ENCODE measurements at regions not wholly inside any gene's neighbourhood (a gene's known extent, or its start where the extent isn't known, plus 50 kb on each side); places are given as distances from the start of the nearest gene placed in this dataset.

GRCh38 chr2:195022508-195022830 is 634.6 kb upstream of the SLC39A10 start:
- no peaks in the 10 kb centered on the region for H3K79me1 ChIP-seq (ENCODE audit: low read depth, low read length)
- no peaks in the 10 kb centered on the region for H3K23me2 ChIP-seq (ENCODE audit: low read depth, low read length)
- no peak overlapping the region for H4K8ac ChIP-seq (ENCODE audit: extremely low read depth, insufficient read depth, low read length)
- H2BK12ac ChIP-seq (ENCODE audit: low read depth, low read length): no peak overlapping the region
- no peak overlapping the region for H2BK120ac ChIP-seq (replicated peaks; ENCODE audit: low read depth, low read length)
- H3K14ac ChIP-seq (ENCODE audit: insufficient read length): no peak overlapping the region
- H2BK5ac ChIP-seq (ENCODE audit: low read depth, low read length): no peak overlapping the region
- H3K27me3 ChIP-seq (replicated peaks in 1 of 4; ENCODE audit: control insufficient read depth in 3 of 4, extremely low read depth in 1 of 4, insufficient read depth in 3 of 4, low read length in 3 of 4): no peaks in the 10 kb centered on the region
- no peaks in the 10 kb centered on the region for H3K4me1 ChIP-seq (replicated peaks in 1 of 4; ENCODE audit: control insufficient read depth in 3 of 4, insufficient read depth in 4 of 4, low read length in 3 of 4)
- no peak overlapping the region for H3K56ac ChIP-seq (replicated peaks; ENCODE audit: insufficient read length, low read depth, low read length)
- no peak overlapping the region for H2AFZ ChIP-seq (ENCODE audit: low read length)
- ChIA-PET POLR2A (ENCODE audit: partially characterized antibody) (no interaction called here), CTCF (ENCODE audit: partially characterized antibody) (no interaction called here)
- H2BK15ac ChIP-seq (ENCODE audit: low read length): no peak overlapping the region
- TF ChIP-seq YY1 (IDR thresholded peaks at IDR 0.05; ENCODE audit: low read depth, low read length) (no peak), KDM1A (IDR thresholded peaks at IDR 0.05; ENCODE audit: borderline replicate concordance, low read length) (no peak), FOSL1 (IDR thresholded peaks at IDR 0.05; ENCODE audit: insufficient read depth, low read depth, low read length) (no peak), GTF2F1 (IDR thresholded peaks at IDR 0.05; ENCODE audit: borderline replicate concordance, low read depth, low read length) (no peak), CHD1 (IDR thresholded peaks at IDR 0.05; ENCODE audit: low read depth, low read length) (no peak), CBX5 (IDR thresholded peaks at IDR 0.05; ENCODE audit: low read depth, low read length) (no peak), KDM5A (IDR thresholded peaks at IDR 0.05; ENCODE audit: low read length) (no peak), EZH2 (IDR thresholded peaks at IDR 0.05; ENCODE audit: low read depth, low read length, severe bottlenecking) (no peak), SIX5 (IDR thresholded peaks at IDR 0.05; ENCODE audit: low read depth, low read length) (no peak), RXRA (IDR thresholded peaks at IDR 0.05; ENCODE audit: insufficient read depth, low read depth, low read length) (no peak), USF2 (IDR thresholded peaks at IDR 0.05; ENCODE audit: low read length) (no peak)
- H4K5ac ChIP-seq (ENCODE audit: insufficient read length, low read depth, low read length): no peak overlapping the region
- H3K9me3 ChIP-seq (ENCODE audit: insufficient read depth in 2 of 2, low read depth in 1 of 2, low read length in 1 of 2): no peaks in the 10 kb centered on the region
- H3K79me2 ChIP-seq (ENCODE audit: control insufficient read depth in 1 of 2, insufficient read depth in 2 of 2, low read length in 2 of 2): no peaks in the 10 kb centered on the region
- no peaks in the 10 kb centered on the region for H3K36me3 ChIP-seq (ENCODE audit: control insufficient read depth in 2 of 4, insufficient read depth in 4 of 4, low read length in 3 of 4)
- FAIRE-seq (no peak), DNase-seq (ENCODE audit: low read depth in 1 of 2, low spot score in 2 of 2) (no peak)
- H2AK5ac ChIP-seq (ENCODE audit: low read depth, low read length): no peak overlapping the region
- H3K9ac ChIP-seq (replicated peaks in 1 of 4; ENCODE audit: extremely low read depth in 1 of 4, low read depth in 3 of 4, low read length in 3 of 4): no peak overlapping the region
- H3K18ac ChIP-seq (ENCODE audit: extremely low read depth, low read length): no peak overlapping the region
- no peak overlapping the region for H3K23ac ChIP-seq (ENCODE audit: insufficient read length)
- no peak overlapping the region for H3K4ac ChIP-seq (replicated peaks; ENCODE audit: insufficient read length, low read depth, low read length)
- H4K91ac ChIP-seq (replicated peaks; ENCODE audit: insufficient read length, low read length): no peak overlapping the region
- no peak overlapping the region for H3K27ac ChIP-seq (ENCODE audit: low read depth, low read length)
- H3K4me2 ChIP-seq (ENCODE audit: insufficient read depth in 1 of 2, low read depth in 2 of 2, low read length in 2 of 2): no peak overlapping the region
- WGBS, 2 experiments (ENCODE audit: extremely low coverage in 1 of 2, insufficient coverage in 1 of 2, insufficient read length in 1 of 2, insufficient replicate concordance in 2 of 2, low coverage in 1 of 2, low lambda C conversion rate in 2 of 2, missing lambda C conversion rate in 1 of 2): 81% methylated on average over 4 of the region's 4 CpGs; no CpG with 5 or more reads in 1 of the 2 experiments
- no peaks in the 10 kb centered on the region for H4K20me1 ChIP-seq (replicated peaks in 1 of 2; ENCODE audit: control insufficient read depth in 1 of 2, insufficient read depth in 2 of 2, low read length in 2 of 2)
- H2BK20ac ChIP-seq (ENCODE audit: low read length): no peak overlapping the region
- H3K4me3 ChIP-seq (ENCODE audit: extremely low read depth in 1 of 4, insufficient read depth in 2 of 4, low read depth in 3 of 4, low read length in 4 of 4): no peak overlapping the region
